Endothelial cell of umbilical vein (primary cell): ENCODE measurements at regions not wholly inside any gene's neighbourhood (a gene's known extent, or its start where the extent isn't known, plus 50 kb on each side); places are given as distances from the start of the nearest gene placed in this dataset.

Experiments
- BruUV-seq: library from RNA; stranded (reverse); fragments of 400-500 nt; replicated peaks from 2 replicates; lab custom pipeline; 2021; lab: Mats Ljungman, UMichigan
- CTCF ChIA-PET: fragments of 300-600, 350-600 bp; sonication (Branson Sonifier 250); formaldehyde crosslinking; loops from one replicate; lab custom pipeline; 2021; ENCODE audit warnings: antibody characterized with exemption, inconsistent platforms; lab: Charles Lee
- POLR2A ChIA-PET: fragments of 300-600, 350-600 bp; sonication (Branson Sonifier 250); formaldehyde crosslinking; loops from one replicate; lab custom pipeline; 2021; ENCODE audit warnings: antibody characterized with exemption, inconsistent platforms; lab: Charles Lee
- DNase-seq: peaks from one replicate; pipeline ENCODE4 v3.0.0-alpha.2; 2011; ENCODE audit warnings: low read depth, low spot score
- FAIRE-seq: peaks from 2 replicates; lab custom pipeline; 2011; peaks lifted over from hg19 to GRCh38; lab: Jason Lieb, UNC
- H2AFZ ChIP-seq: 2 replicates; pipeline ENCODE4 v1.6.0; 2012; ENCODE audit warnings: low read depth, low read length, control low read depth, inconsistent platforms
- H3K27ac ChIP-seq: 2 replicates; pipeline ENCODE4 v1.5.1; 2011; ENCODE audit warnings: low read depth, mild to moderate bottlenecking, control low read depth, low read length, moderate library complexity; ENCODE audit not compliant: insufficient read depth
- H3K27me3 ChIP-seq, 2 experiments: 2 replicates each; pipeline versions ENCODE4 v1.6.0 to v1.6.1; 2011; ENCODE audit warnings: low read length in 2 of 2, mixed read lengths in 1 of 2; ENCODE audit not compliant: control insufficient read depth in 2 of 2, insufficient read depth in 2 of 2
- H3K36me3 ChIP-seq, 2 experiments: 2 replicates in 1 of 2; 3 replicates in 1 of 2; pipeline ENCODE4 v1.5.1; 2011; ENCODE audit warnings: low read length in 2 of 2, mild to moderate bottlenecking in 1 of 2, moderate library complexity in 1 of 2; ENCODE audit not compliant: control insufficient read depth in 2 of 2, insufficient read depth in 2 of 2; ENCODE audit errors: extremely low read depth in 1 of 2
- H3K4me1 ChIP-seq: 3 replicates; pipeline ENCODE4 v1.5.1; 2011; ENCODE audit warnings: mild to moderate bottlenecking, low read length; ENCODE audit not compliant: control insufficient read depth, insufficient read depth; ENCODE audit errors: extremely low read depth
- H3K4me2 ChIP-seq: 2 replicates; pipeline ENCODE4 v1.6.1; 2011; ENCODE audit warnings: low read length, control low read depth, mixed read lengths; ENCODE audit not compliant: insufficient read depth
- H3K4me3 ChIP-seq, 3 experiments: fragments of 200-600 bp in 1 of 3; sonication (generic), shearing (Covaris generic) in 1 of 3; replicated peaks in 1 of 3; 2 replicates each; pipeline ENCODE4 v1.5.1; 2011 to 2016; ENCODE audit warnings: control low read depth in 3 of 3, low read length in 3 of 3, mild to moderate bottlenecking in 2 of 3, inconsistent platforms in 1 of 3, low read depth in 1 of 3, moderate library complexity in 1 of 3; ENCODE audit not compliant: insufficient read depth in 1 of 3
- H3K79me2 ChIP-seq: 2 replicates; pipeline ENCODE4 v1.6.0; 2012; ENCODE audit warnings: low read length, inconsistent platforms; ENCODE audit not compliant: control insufficient read depth, insufficient read depth
- H3K9ac ChIP-seq: replicated peaks from 2 replicates; pipeline ENCODE3; 2011; ENCODE audit warnings: low read length, control low read depth; ENCODE audit not compliant: insufficient read depth; ENCODE audit errors: extremely low read depth
- H3K9me1 ChIP-seq: replicated peaks from 3 replicates; pipeline ENCODE4 v1.6.0; 2011; ENCODE audit warnings: mild to moderate bottlenecking, low read length; ENCODE audit not compliant: control insufficient read depth, insufficient read depth; ENCODE audit errors: extremely low read depth
- H3K9me3 ChIP-seq: replicated peaks from 2 replicates; pipeline ENCODE4 v1.5.1; 2012; ENCODE audit warnings: low read length, inconsistent platforms; ENCODE audit not compliant: control insufficient read depth, insufficient read depth
- H4K20me1 ChIP-seq: replicated peaks from 2 replicates; pipeline ENCODE3; 2011; ENCODE audit warnings: mild to moderate bottlenecking, low read length; ENCODE audit not compliant: control insufficient read depth, insufficient read depth; ENCODE audit errors: extremely low read depth
- EZH2 ChIP-seq: IDR thresholded peaks from 2 replicates; pipeline ENCODE4 v1.6.1; 2012; ENCODE audit warnings: borderline replicate concordance, low read depth, mild to moderate bottlenecking, moderate library complexity, low read length, inconsistent platforms; ENCODE audit not compliant: severe bottlenecking
- FOS ChIP-seq: IDR thresholded peaks from 2 replicates; pipeline ENCODE4 v1.6.1; 2011; ENCODE audit warnings: mild to moderate bottlenecking, low read length, moderate library complexity, borderline replicate concordance; ENCODE audit not compliant: insufficient read depth
- GATA2 ChIP-seq: IDR thresholded peaks from 2 replicates; pipeline ENCODE4 v1.7.0; 2011; ENCODE audit warnings: low read depth, mild to moderate bottlenecking, moderate library complexity, mixed read lengths, low read length; ENCODE audit not compliant: insufficient read length, insufficient read depth
- JUN ChIP-seq: IDR thresholded peaks from 2 replicates; pipeline ENCODE4 v1.6.1; 2011; ENCODE audit warnings: borderline replicate concordance, low read depth; ENCODE audit not compliant: insufficient read length, insufficient read depth
- MYC ChIP-seq: IDR thresholded peaks from one replicate; pipeline ENCODE4 v1.6.1; 2011; ENCODE audit warnings: mild to moderate bottlenecking, low read depth, low read length
- POLR2A ChIP-seq: IDR thresholded peaks from 2 replicates; pipeline ENCODE4 v1.6.1; 2012; ENCODE audit warnings: low read depth, mild to moderate bottlenecking, control low read depth, low read length
- POLR2AphosphoS5 ChIP-seq: IDR thresholded peaks from 2 replicates; pipeline ENCODE4 v1.6.1; 2012; ENCODE audit warnings: low read depth, mild to moderate bottlenecking, control low read depth, low read length, moderate library complexity; ENCODE audit not compliant: insufficient read depth
- dilution Hi-C: fragments of 300-500 bp; cut with MboI; formaldehyde crosslinking; loops from one replicate; pipeline ENCODE4 v1.15.0; 2019; ENCODE audit warnings: low sequenced_read_pairs; ENCODE audit not compliant: extremely low pct_ligation_motif_present
- intact Hi-C: fragments of 100-400 bp; cut with micrococcal nuclease; formaldehyde crosslinking; loops from one replicate; pipeline ENCODE4 v1.10.0; 2022
- TF ChIP-seq, protein P1 (sequence below): IDR thresholded peaks from 2 replicates; pipeline ENCODE4 v1.6.1; 2011; ENCODE audit not compliant: insufficient read depth, insufficient read length
- TF ChIP-seq, protein P2 (sequence below), 2 donors: IDR thresholded peaks; 1 replicate in 1 of 2; 2 replicates in 1 of 2; pipeline ENCODE4 v1.5.1; 2011; ENCODE audit warnings: low read length in 2 of 2, mild to moderate bottlenecking in 2 of 2, moderate library complexity in 2 of 2, control low read depth in 1 of 2, inconsistent platforms in 1 of 2, low read depth in 1 of 2; ENCODE audit not compliant: insufficient read depth in 1 of 2; ENCODE audit errors: extremely low read depth in 1 of 2

DNA sequence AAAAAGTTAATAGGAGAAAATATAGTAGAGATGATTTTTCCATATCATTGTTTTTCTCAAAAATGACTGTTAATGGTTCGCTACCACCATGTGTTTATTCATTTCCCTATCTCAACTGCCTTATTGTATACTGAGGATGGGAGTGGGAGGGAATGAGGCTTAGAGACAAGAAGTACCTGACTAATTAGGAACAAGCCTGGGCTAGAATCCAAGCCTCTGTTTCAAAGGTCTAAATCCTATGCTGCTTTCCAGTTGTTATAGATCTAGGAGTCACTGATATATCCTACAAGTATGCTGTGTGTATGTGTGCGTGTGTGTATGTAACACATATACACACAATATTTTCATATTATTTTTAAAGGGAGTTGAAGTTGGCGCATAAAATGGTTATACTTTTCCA lies 465.9 kb downstream of the EPHA4 start:
- dilution Hi-C loops = no loop called here
- H3K79me2 ChIP-seq = no peaks in the 10 kb centered on the region
- no peak overlapping the region for H3K4me3 ChIP-seq
- TF ChIP-seq FOS (no peak), JUN (no peak), POLR2A (no peak), GATA2 (no peak), EZH2 (no peak), MYC (no peak), POLR2AphosphoS5 (no peak)
- TF ChIP-seq, protein P1, sequence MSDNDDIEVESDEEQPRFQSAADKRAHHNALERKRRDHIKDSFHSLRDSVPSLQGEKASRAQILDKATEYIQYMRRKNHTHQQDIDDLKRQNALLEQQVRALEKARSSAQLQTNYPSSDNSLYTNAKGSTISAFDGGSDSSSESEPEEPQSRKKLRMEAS = no peak
- TF ChIP-seq, protein P2, sequence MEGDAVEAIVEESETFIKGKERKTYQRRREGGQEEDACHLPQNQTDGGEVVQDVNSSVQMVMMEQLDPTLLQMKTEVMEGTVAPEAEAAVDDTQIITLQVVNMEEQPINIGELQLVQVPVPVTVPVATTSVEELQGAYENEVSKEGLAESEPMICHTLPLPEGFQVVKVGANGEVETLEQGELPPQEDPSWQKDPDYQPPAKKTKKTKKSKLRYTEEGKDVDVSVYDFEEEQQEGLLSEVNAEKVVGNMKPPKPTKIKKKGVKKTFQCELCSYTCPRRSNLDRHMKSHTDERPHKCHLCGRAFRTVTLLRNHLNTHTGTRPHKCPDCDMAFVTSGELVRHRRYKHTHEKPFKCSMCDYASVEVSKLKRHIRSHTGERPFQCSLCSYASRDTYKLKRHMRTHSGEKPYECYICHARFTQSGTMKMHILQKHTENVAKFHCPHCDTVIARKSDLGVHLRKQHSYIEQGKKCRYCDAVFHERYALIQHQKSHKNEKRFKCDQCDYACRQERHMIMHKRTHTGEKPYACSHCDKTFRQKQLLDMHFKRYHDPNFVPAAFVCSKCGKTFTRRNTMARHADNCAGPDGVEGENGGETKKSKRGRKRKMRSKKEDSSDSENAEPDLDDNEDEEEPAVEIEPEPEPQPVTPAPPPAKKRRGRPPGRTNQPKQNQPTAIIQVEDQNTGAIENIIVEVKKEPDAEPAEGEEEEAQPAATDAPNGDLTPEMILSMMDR (IDR thresholded peaks at IDR 0.05; ENCODE audit: extremely low read depth in 1 of 2, insufficient read depth in 1 of 2, low read depth in 1 of 2, low read length in 2 of 2) = no peak
- POLR2A ChIA-PET = no interaction called here
- H3K9me3 ChIP-seq = no peaks in the 10 kb centered on the region
- H4K20me1 ChIP-seq = no peaks in the 10 kb centered on the region
- no peak overlapping the region for H3K4me2 ChIP-seq
- DNase-seq (no peak), FAIRE-seq (no peak)
- no TSS peak for BruUV-seq
- H3K27ac ChIP-seq = no peak overlapping the region
- CTCF ChIA-PET = no interaction called here
- no peak overlapping the region for H3K9ac ChIP-seq
- no peaks in the 10 kb centered on the region for H3K27me3 ChIP-seq
- no peak overlapping the region for H2AFZ ChIP-seq
- no peaks in the 10 kb centered on the region for H3K9me1 ChIP-seq
- H3K4me1 ChIP-seq = peaks cover 11% of the 10 kb centered on the region
- intact Hi-C loops = no loop called here
- no peaks in the 10 kb centered on the region for H3K36me3 ChIP-seq
